Trophoblast cell (in vitro differentiated cells and primary cell): ENCODE measurements at regions not wholly inside any gene's neighbourhood (a gene's known extent, or its start where the extent isn't known, plus 50 kb on each side); places are given as distances from the start of the nearest gene placed in this dataset.

ENCODE experiments used
- DNase-seq, 2 donors: peaks; one replicate each; pipeline ENCODE4 v3.0.0-alpha.2; 2016
- H2AFZ ChIP-seq: 2 replicates; pipeline ENCODE4 v1.6.1; 2013; ENCODE audit warnings: low read length, moderate library complexity, mild to moderate bottlenecking; ENCODE audit not compliant: insufficient read depth, poor library complexity
- H2AK5ac ChIP-seq: 2 replicates; pipeline ENCODE4 v1.6.1; 2013; ENCODE audit warnings: mild to moderate bottlenecking, low read length
- H2BK120ac ChIP-seq: 2 replicates; pipeline ENCODE4 v1.6.1; 2013; ENCODE audit warnings: low read length, mild to moderate bottlenecking, moderate library complexity; ENCODE audit not compliant: insufficient read depth, poor library complexity
- H2BK12ac ChIP-seq: 2 replicates; pipeline ENCODE4 v1.6.1; 2013; ENCODE audit warnings: mild to moderate bottlenecking, low read length, moderate library complexity
- H2BK5ac ChIP-seq: 2 replicates; pipeline ENCODE4 v1.6.1; 2013; ENCODE audit warnings: low read length, low read depth, moderate library complexity, mild to moderate bottlenecking; ENCODE audit not compliant: poor library complexity
- H3K14ac ChIP-seq: 2 replicates; pipeline ENCODE4 v1.6.1; 2013; ENCODE audit warnings: mild to moderate bottlenecking, low read length
- H3K18ac ChIP-seq: 2 replicates; pipeline ENCODE4 v1.6.1; 2013; ENCODE audit warnings: mild to moderate bottlenecking, low read length
- H3K23ac ChIP-seq: 2 replicates; pipeline ENCODE4 v1.6.1; 2013; ENCODE audit warnings: low read length
- H3K27ac ChIP-seq: 2 replicates; pipeline ENCODE4 v1.5.1; 2013; ENCODE audit warnings: low read depth, mild to moderate bottlenecking, inconsistent platforms, low read length, moderate library complexity
- H3K27me3 ChIP-seq: 2 replicates; pipeline ENCODE4 v1.6.1; 2013; ENCODE audit warnings: inconsistent platforms, mild to moderate bottlenecking, low read length, moderate library complexity; ENCODE audit not compliant: insufficient read depth
- H3K36me3 ChIP-seq, 2 experiments: 1 replicate in 1 of 2; 2 replicates in 1 of 2; pipeline ENCODE4 v1.6.1; 2013; ENCODE audit warnings: low read length in 2 of 2, mild to moderate bottlenecking in 2 of 2, moderate library complexity in 1 of 2; ENCODE audit not compliant: insufficient read depth in 2 of 2, control insufficient read depth in 1 of 2
- H3K4ac ChIP-seq: 2 replicates; pipeline ENCODE4 v1.6.1; 2013; ENCODE audit warnings: low read depth, mild to moderate bottlenecking, low read length, moderate library complexity
- H3K4me1 ChIP-seq, 2 experiments: 1 replicate in 1 of 2; 2 replicates in 1 of 2; pipeline ENCODE4 v1.6.1; 2013; ENCODE audit warnings: low read length in 2 of 2, mild to moderate bottlenecking in 2 of 2, moderate library complexity in 1 of 2; ENCODE audit not compliant: insufficient read depth in 2 of 2, control insufficient read depth in 1 of 2
- H3K4me2 ChIP-seq: 2 replicates; pipeline ENCODE4 v1.6.1; 2013; ENCODE audit warnings: inconsistent platforms, mild to moderate bottlenecking, low read length, moderate library complexity
- H3K4me3 ChIP-seq: 2 replicates; pipeline ENCODE4 v1.5.1; 2013; ENCODE audit warnings: mild to moderate bottlenecking, low read depth, low read length, inconsistent platforms
- H3K79me1 ChIP-seq: one replicate; pipeline ENCODE4 v1.6.1; 2013; ENCODE audit warnings: low read length
- H3K79me2 ChIP-seq: 2 replicates; pipeline ENCODE4 v1.6.1; 2013; ENCODE audit warnings: low read length, mild to moderate bottlenecking; ENCODE audit not compliant: control insufficient read depth, insufficient read depth, poor library complexity
- H3K9ac ChIP-seq: 2 replicates; pipeline ENCODE4 v1.6.1; 2013; ENCODE audit warnings: mild to moderate bottlenecking, low read length
- H3K9me3 ChIP-seq: 2 replicates; pipeline ENCODE4 v1.6.1; 2013; ENCODE audit warnings: low read depth, mild to moderate bottlenecking, control low read depth, inconsistent platforms, low read length; ENCODE audit not compliant: insufficient read depth
- H4K12ac ChIP-seq: 2 replicates; pipeline ENCODE4 v1.6.1; 2013; ENCODE audit warnings: low read depth, mild to moderate bottlenecking, low read length, moderate library complexity
- H4K8ac ChIP-seq: 2 replicates; pipeline ENCODE4 v1.6.1; 2013; ENCODE audit warnings: low read depth, mild to moderate bottlenecking, low read length, moderate library complexity
- H4K91ac ChIP-seq: one replicate; pipeline ENCODE4 v1.6.1; 2013; ENCODE audit warnings: low read depth, mild to moderate bottlenecking, low read length, moderate library complexity
- WGBS: extraction: QIAGEN DNeasy Blood & Tissue Kit; methylation state at CpG from one replicate; pipeline ENCODE4 v1.1.7; 2013; ENCODE audit warnings: missing lambda C conversion rate; ENCODE audit not compliant: insufficient read length, insufficient coverage; ENCODE audit errors: extremely low coverage; 5-methylcytosine and 5-hydroxymethylcytosine counted together

DNA sequence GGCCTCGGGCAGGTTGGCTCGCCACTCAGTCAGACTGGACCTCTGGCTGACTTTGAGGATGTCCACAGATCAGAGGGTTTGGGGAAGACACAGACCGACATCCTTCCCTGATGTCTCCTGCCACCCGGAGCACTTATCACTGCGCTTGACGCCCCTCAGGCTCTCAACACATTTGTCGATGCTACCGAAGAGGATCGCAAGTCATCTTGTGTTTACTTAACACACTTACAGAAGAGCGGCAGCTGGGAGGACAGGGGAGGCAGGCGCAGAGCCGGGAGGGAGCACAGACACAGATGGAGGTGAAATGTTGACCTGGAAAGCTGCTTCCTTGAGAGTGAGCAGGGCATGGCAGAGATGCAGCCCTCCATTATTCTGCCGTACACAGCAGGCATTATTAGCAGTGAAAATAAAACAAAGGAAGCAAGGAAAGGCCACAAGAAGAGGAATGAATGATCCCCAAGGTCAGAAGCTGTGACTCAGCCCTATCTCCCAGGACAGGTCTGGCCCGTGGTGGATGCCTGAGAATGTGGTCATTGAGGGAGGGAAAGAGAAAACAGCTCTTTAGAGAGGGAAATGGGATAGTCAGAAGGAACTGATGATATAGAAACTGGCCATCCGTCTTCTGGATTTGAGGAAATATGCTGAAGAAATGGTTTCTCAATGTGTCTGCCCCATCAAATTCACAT, 549.5 kb upstream of the ARGLU1 start:
- Histone ChIP-seq H3K4me3 (no peak overlapping the region), H3K9me3 (no peaks in the 10 kb centered on the region), H3K79me2 (no peaks in the 10 kb centered on the region), H2AFZ (no peak overlapping the region), H3K27ac (no peak overlapping the region), H2BK12ac (no peak overlapping the region), H3K4me2 (no peak overlapping the region), H3K18ac (no peak overlapping the region), H4K8ac (no peak overlapping the region), H4K12ac (no peak overlapping the region), H4K91ac (no peak overlapping the region), H3K27me3 (no peaks in the 10 kb centered on the region), H3K79me1 (no peaks in the 10 kb centered on the region), H3K23ac (no peak overlapping the region), H2AK5ac (no peak overlapping the region), H3K36me3 (no peaks in the 10 kb centered on the region), H3K4ac (no peak overlapping the region), H3K14ac (no peak overlapping the region), H2BK5ac (no peak overlapping the region), H3K9ac (no peak overlapping the region), H2BK120ac (no peak overlapping the region), H3K4me1 (peaks cover 3 to 5% of the 10 kb centered on the region in 2 experiments)
- DNase-seq, result no peak
- WGBS, result no CpG with 5 or more reads among the region's 15 CpGs

DNA sequence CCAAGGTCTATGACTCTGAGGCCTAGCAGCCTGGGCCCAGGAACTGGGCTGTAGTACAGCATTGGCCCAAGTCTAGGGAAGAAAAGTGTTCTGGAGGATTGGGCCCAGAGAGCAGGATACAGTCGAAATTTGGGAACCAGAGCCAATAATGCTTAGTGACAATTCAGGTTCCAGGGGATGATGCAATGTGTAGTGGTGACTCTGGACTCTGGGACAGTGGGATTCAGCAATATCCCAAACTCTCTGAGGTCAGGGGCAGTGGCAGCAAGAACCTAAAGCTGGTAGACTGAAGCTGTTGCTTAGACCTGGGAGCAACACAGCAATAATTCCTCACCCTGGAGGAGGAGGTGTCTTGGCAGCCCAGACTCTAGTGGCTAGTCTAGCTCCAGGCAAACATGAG, 545.5 kb upstream of the ARGLU1 start:
- Histone ChIP-seq H2BK12ac (no peak overlapping the region), H3K4me3 (no peak overlapping the region), H3K9me3 (no peaks in the 10 kb centered on the region), H3K27ac (no peak overlapping the region), H3K14ac (no peak overlapping the region), H3K4me2 (no peak overlapping the region), H2BK5ac (no peak overlapping the region), H3K79me1 (no peaks in the 10 kb centered on the region), H3K4me1 (peaks cover 3 to 5% of the 10 kb centered on the region in 2 experiments), H4K12ac (no peak overlapping the region), H3K23ac (no peak overlapping the region), H3K27me3 (no peaks in the 10 kb centered on the region), H4K91ac (no peak overlapping the region), H3K9ac (no peak overlapping the region), H3K4ac (no peak overlapping the region), H2AFZ (no peak overlapping the region), H3K79me2 (no peaks in the 10 kb centered on the region), H2AK5ac (no peak overlapping the region), H4K8ac (no peak overlapping the region), H2BK120ac (no peak overlapping the region), H3K18ac (no peak overlapping the region), H3K36me3 (no peaks in the 10 kb centered on the region)
- DNase-seq, result no peak
- WGBS, result no CpG with 5 or more reads among the region's 1 CpG

DNA sequence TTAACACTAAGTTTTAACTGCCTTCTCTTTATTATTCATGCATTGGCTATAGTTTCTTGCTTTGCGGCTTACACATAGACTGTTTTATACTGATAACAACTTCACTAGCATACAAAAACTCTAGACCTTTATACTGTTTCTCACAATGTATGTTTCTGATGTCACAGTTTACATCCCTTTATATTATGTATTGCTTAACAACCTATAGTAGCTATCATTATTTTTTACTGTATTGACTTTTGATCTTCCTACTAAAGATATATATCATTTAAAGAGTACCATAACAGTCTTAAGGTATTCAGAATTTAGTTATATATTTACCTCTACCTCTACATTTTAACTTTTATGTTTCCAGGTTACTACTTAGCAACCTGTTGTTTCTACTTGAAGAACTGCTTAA, 543.3 kb upstream of the ARGLU1 start:
- no peaks in the 10 kb centered on the region for H3K9me3 ChIP-seq
- H3K14ac ChIP-seq, result no peak overlapping the region
- no peak overlapping the region for H4K8ac ChIP-seq
- H2AK5ac ChIP-seq, result no peak overlapping the region
- H3K4me3 ChIP-seq, result no peak overlapping the region
- H4K12ac ChIP-seq, result no peak overlapping the region
- no peak overlapping the region for H3K23ac ChIP-seq
- no peak overlapping the region for H3K4ac ChIP-seq
- no peaks in the 10 kb centered on the region for H3K4me1 ChIP-seq
- DNase-seq, result no peak
- H3K79me2 ChIP-seq, result no peaks in the 10 kb centered on the region
- H2BK120ac ChIP-seq, result no peak overlapping the region
- H4K91ac ChIP-seq, result no peak overlapping the region
- H3K4me2 ChIP-seq, result no peak overlapping the region
- H3K27ac ChIP-seq, result no peak overlapping the region
- H3K79me1 ChIP-seq, result no peaks in the 10 kb centered on the region
- H2BK12ac ChIP-seq, result no peak overlapping the region
- no peak overlapping the region for H3K18ac ChIP-seq
- no peaks in the 10 kb centered on the region for H3K36me3 ChIP-seq
- H3K9ac ChIP-seq, result no peak overlapping the region
- no CpG with 5 or more reads among the region's 1 CpG for WGBS
- H3K27me3 ChIP-seq, result no peaks in the 10 kb centered on the region
- no peak overlapping the region for H2AFZ ChIP-seq
- H2BK5ac ChIP-seq, result no peak overlapping the region

DNA sequence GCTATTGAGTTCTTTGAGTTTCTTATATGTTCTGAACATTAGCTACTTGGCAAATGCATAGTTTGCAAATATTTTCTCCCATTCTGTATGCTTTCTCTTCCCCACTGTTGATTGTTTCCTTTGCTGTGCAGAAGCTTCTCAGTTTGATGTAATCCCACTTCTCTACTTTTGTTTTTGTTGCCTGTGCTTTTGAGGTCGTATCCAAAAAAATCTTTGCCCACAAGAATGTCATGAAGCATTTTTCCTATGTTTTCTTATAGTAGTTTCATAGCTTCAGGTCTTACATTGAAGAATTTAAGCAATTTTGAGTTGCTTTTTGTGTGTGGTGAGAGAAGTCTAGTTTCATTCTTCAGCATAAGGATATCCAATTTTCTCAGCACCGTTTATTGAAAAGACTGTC, 536.7 kb upstream of the ARGLU1 start:
- no peaks in the 10 kb centered on the region for H3K79me1 ChIP-seq
- no peak overlapping the region for H2BK5ac ChIP-seq
- H3K14ac ChIP-seq, result no peak overlapping the region
- H3K4me1 ChIP-seq, result no peaks in the 10 kb centered on the region
- H3K9me3 ChIP-seq, result no peaks in the 10 kb centered on the region
- no peak overlapping the region for H4K12ac ChIP-seq
- no peak overlapping the region for H2BK12ac ChIP-seq
- H3K27me3 ChIP-seq, result no peaks in the 10 kb centered on the region
- H3K27ac ChIP-seq, result no peak overlapping the region
- no peaks in the 10 kb centered on the region for H3K79me2 ChIP-seq
- no peak overlapping the region for H3K4me3 ChIP-seq
- no peak overlapping the region for H3K4ac ChIP-seq
- H4K91ac ChIP-seq, result no peak overlapping the region
- H2AFZ ChIP-seq, result no peak overlapping the region
- no peak for DNase-seq
- H3K9ac ChIP-seq, result no peak overlapping the region
- WGBS, result no CpG with 5 or more reads among the region's 2 CpGs
- no peak overlapping the region for H4K8ac ChIP-seq
- no peak overlapping the region for H3K18ac ChIP-seq
- no peak overlapping the region for H2AK5ac ChIP-seq
- no peak overlapping the region for H3K4me2 ChIP-seq
- no peak overlapping the region for H2BK120ac ChIP-seq
- no peaks in the 10 kb centered on the region for H3K36me3 ChIP-seq
- no peak overlapping the region for H3K23ac ChIP-seq
